Mesodermal cell (in vitro differentiated cells): ENCODE measurements at regions not wholly inside any gene's neighbourhood (a gene's known extent, or its start where the extent isn't known, plus 50 kb on each side); places are given as distances from the start of the nearest gene placed in this dataset.

Experiments used
- H3K27ac ChIP-seq: 2 replicates; pipeline ENCODE4 v1.7.0; 2013; ENCODE audit warnings: mild to moderate bottlenecking, low read depth, low read length, moderate library complexity; ENCODE audit not compliant: severe bottlenecking
- H3K36me3 ChIP-seq: 2 replicates; pipeline ENCODE4 v1.7.1; 2013; ENCODE audit warnings: mild to moderate bottlenecking, low read length, moderate library complexity; ENCODE audit not compliant: control insufficient read depth, insufficient read depth
- H3K4me1 ChIP-seq: one replicate; pipeline ENCODE4 v1.7.1; 2013; ENCODE audit warnings: mild to moderate bottlenecking, low read length; ENCODE audit not compliant: insufficient read depth, control insufficient read depth, poor library complexity, severe bottlenecking
- H3K4me3 ChIP-seq: 2 replicates; pipeline ENCODE4 v1.7.0; 2013; ENCODE audit warnings: low read length, control low read depth, mild to moderate bottlenecking; ENCODE audit not compliant: insufficient read depth, poor library complexity, severe bottlenecking; ENCODE audit errors: extremely low read depth
- H3K9me3 ChIP-seq: 2 replicates; pipeline ENCODE4 v1.7.1; 2013; ENCODE audit warnings: mild to moderate bottlenecking, low read length, moderate library complexity; ENCODE audit not compliant: control insufficient read depth
- WGBS, 2 experiments: methylation state at CpG; one replicate each; pipeline ENCODE4 v1.1.5; 2013; ENCODE audit warnings: missing lambda C conversion rate in 2 of 2; ENCODE audit not compliant: insufficient coverage in 2 of 2; 5-methylcytosine and 5-hydroxymethylcytosine counted together

GRCh38 chr18:70641156-70641775, 352.4 kb downstream of the SOCS6 start:
- H3K4me1 ChIP-seq, result no peaks in the 10 kb centered on the region
- WGBS, 2 experiments, result 50 to 51% methylated on average over 1 to 5 of the region's 6 CpGs

DNA sequence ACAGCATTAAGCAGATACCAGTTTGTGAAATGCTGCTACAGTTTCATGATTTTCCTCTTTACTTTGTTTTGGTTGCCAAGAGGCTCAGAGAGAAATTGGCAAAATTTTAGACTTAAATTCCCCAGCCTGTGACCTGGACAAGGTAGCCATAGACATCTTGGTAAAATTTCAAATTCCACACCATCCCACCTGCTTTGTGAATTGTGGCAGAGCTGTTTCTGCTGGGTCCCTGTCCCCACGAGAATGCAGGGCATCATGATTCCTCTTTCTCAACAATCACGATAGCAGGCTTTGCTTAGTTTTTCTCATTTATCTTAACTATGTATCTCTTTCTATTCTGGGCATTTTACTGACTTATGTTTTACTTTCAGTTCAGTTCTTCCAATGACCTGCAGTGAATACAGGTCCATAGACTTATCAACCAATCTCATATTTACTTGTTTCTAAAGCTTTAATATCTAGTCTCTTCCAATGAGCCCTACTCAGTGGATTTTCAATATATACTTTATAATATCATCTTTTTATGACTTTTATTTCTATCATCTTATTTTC, 351.6 kb downstream of the SOCS6 start:
- Histone ChIP-seq H3K36me3 (no peaks in the 10 kb centered on the region), H3K4me1 (no peaks in the 10 kb centered on the region), H3K27ac (no peak overlapping the region), H3K4me3 (no peak overlapping the region), H3K9me3 (peaks cover 32% of the 10 kb centered on the region)
- 50 to 89% methylated on average over 1 of the region's 2 CpGs for WGBS, 2 experiments

More at GRCh38 chr18:70641156-70641775, 352.4 kb downstream of the SOCS6 start:
- Histone ChIP-seq H3K9me3 (peaks cover 32% of the 10 kb centered on the region), H3K36me3 (no peaks in the 10 kb centered on the region), H3K4me3 (no peak overlapping the region), H3K27ac (no peak overlapping the region)

DNA sequence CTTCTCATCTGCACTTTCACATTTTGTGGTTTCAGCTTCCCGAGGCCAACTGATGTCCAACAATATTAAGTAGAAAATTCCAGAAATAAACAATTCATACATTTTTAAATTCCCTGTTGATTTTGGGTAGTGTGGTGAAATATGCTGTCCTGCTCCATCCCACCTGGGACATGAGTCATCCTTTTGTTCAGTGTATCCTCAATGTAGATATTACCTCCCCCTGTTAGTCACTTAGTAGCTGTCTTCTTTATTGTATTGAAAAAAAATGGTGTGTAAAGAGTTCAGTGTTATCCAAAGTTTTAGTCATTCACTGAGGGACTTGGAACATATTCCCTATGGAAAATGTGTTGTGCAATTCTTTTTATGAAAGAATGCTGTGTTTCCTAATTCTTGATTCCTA, 348.1 kb downstream of the SOCS6 start:
- Histone ChIP-seq H3K36me3 (no peaks in the 10 kb centered on the region), H3K4me3 (no peak overlapping the region), H3K4me1 (no peaks in the 10 kb centered on the region), H3K27ac (no peak overlapping the region), H3K9me3 (peaks cover 26% of the 10 kb centered on the region)
- WGBS, 2 experiments, result no CpG with 5 or more reads among the region's 1 CpG

- peaks cover 19% of the 10 kb centered on the region for H3K9me3 ChIP-seq
- H3K4me3 ChIP-seq, result no peak overlapping the region
- WGBS, 2 experiments, result no CpG with 5 or more reads among the region's 3 CpGs
- no peaks in the 10 kb centered on the region for H3K4me1 ChIP-seq
- H3K27ac ChIP-seq, result no peak overlapping the region
- no peaks in the 10 kb centered on the region for H3K36me3 ChIP-seq
These were observed 345.8 kb downstream of the SOCS6 start for GRCh38 chr18:70634576-70635147.

DNA sequence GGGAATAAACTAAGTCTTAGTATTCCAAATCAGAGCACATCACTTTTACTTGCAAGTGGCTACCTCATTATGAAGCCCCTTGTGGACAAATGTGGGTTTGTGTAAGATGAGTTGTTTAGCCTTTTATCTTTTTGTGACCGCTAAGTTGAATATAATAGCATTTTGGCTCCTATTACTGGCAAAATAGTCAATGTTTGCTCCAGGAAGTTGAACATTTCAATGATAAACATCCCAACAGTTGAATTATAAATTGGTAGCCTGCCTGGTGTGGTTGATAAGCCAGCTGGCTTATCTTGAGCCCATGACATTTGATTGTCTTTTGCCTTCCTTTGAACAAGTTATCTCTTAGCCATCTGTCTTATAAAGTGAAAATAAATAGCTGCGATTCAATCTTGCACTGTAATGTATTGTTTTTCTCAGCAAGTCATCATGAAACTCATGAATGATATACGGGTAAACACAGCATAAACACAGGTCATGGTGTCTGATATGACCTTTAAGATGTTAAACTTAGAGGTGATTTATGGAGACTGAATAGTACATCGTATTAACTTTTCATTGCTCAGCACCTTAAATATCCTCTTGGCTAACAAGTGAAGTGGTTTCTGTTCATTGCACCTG, 338.4 kb downstream of the SOCS6 start:
- Histone ChIP-seq H3K9me3 (peaks cover 24% of the 10 kb centered on the region), H3K27ac (no peak overlapping the region), H3K36me3 (no peaks in the 10 kb centered on the region), H3K4me1 (no peaks in the 10 kb centered on the region), H3K4me3 (no peak overlapping the region)
- WGBS, 2 experiments, result 67 to 80% methylated on average over 1 of the region's 4 CpGs

DNA sequence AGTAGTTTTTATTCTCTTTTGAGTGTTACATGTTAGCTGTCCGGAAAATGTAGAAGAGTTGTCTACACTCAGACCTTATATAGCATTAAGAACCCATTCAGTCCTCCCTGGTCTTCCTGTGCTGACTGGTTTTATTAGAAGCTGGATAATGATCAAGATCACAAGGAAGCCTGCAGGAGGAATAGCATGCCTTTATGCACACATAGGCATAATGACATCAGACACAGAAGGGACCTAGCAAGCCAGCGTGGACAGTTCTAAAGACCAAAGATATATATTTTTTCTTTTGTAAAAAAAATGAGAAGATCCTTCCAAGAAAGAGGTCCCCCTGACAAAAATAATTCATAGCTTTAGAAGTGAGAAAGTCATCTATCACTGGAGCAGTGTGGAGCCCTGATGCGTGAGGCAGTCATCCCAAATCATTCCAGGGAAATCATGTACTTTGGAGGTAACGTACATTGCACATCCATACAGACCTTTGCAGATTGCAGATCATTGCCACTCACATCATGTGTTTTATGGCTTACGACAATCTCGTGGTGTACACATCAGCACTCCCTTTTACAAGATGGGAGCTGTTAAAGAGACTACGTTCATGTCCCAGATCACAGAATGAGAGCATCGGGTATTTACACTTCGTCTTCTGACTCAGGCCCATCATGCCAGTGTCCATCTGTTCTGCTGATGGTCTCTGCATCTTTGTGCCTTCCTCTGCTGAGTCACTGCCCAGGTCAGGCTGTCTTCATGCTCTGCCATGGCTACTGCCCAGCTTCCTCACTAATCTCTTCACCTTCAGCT, 334.0 kb downstream of the SOCS6 start:
- H3K4me1 ChIP-seq, result no peaks in the 10 kb centered on the region
- no peak overlapping the region for H3K27ac ChIP-seq
- peaks cover 23% of the 10 kb centered on the region for H3K9me3 ChIP-seq
- H3K4me3 ChIP-seq, result no peak overlapping the region
- WGBS, 2 experiments, result 74 to 87% methylated on average over 5 to 7 of the region's 9 CpGs
- H3K36me3 ChIP-seq, result no peaks in the 10 kb centered on the region

DNA sequence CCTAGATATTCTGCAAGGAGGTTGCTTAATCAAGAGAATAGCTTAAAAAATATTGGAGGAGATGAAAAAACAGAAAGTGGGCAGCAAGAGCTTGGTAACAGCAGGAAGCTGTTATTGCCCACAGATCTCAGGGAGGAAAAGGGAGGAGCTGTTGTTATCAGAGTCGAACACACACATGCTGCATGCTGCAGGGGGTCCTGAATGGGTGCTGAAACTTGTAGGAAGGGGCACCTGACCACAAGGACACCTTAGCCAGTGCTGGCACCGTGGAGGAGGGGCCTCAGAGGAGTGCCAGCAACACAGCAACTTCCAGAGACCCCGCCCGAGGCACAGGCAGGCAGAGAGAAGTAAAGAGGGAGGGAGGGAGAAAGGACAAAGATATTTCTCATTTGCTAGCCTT, 332.9 kb downstream of the SOCS6 start:
- 14 to 45% methylated on average over 2 to 3 of the region's 4 CpGs for WGBS, 2 experiments
- Histone ChIP-seq H3K4me1 (no peaks in the 10 kb centered on the region), H3K27ac (no peak overlapping the region)

DNA sequence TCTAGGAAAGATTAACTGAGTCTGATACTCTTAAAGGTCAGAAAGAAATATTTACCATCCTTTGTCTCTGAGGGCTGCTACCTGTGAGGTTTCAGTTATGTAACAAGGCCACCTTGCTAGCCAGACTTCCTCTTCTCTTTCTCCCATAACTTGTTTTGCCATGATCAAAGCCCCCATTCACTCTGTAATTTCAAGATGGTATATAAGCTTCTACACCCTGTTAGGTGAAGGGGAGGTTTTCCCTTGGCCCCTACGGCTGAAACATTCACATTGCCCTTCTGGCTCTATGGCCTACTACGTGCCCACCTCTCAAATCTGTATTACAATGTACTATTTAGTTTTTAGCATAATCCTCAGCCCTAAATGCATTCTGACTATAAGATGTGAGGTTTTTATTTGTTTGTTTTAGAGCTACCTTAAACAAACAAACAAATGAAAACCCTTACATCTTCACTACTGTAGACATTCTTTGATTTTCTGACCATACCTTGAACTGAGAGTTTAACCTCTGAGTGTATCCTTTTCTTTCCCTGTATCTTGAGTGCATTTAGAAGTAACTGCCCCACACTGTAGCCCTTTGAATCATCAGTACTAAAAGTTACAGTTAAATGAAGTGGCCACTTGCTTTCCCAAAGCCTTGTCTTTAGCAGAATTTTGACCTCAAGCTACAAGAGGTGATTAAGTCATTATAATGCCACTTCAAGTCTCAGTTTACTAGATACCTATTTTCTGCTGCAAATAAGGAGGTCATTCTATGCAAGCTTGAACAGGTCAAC, 332.2 kb downstream of the SOCS6 start:
- H3K4me1 ChIP-seq, result no peaks in the 10 kb centered on the region
- peaks cover 24% of the 10 kb centered on the region for H3K9me3 ChIP-seq
- no peak overlapping the region for H3K27ac ChIP-seq
- H3K36me3 ChIP-seq, result no peaks in the 10 kb centered on the region
- no CpG with 5 or more reads among the region's 2 CpGs for WGBS, 2 experiments
- no peak overlapping the region for H3K4me3 ChIP-seq

More for the DNA sequence above, 332.9 kb downstream of the SOCS6 start:
- H3K36me3 ChIP-seq, result no peaks in the 10 kb centered on the region
- no peak overlapping the region for H3K4me3 ChIP-seq
- peaks cover 21% of the 10 kb centered on the region for H3K9me3 ChIP-seq

DNA sequence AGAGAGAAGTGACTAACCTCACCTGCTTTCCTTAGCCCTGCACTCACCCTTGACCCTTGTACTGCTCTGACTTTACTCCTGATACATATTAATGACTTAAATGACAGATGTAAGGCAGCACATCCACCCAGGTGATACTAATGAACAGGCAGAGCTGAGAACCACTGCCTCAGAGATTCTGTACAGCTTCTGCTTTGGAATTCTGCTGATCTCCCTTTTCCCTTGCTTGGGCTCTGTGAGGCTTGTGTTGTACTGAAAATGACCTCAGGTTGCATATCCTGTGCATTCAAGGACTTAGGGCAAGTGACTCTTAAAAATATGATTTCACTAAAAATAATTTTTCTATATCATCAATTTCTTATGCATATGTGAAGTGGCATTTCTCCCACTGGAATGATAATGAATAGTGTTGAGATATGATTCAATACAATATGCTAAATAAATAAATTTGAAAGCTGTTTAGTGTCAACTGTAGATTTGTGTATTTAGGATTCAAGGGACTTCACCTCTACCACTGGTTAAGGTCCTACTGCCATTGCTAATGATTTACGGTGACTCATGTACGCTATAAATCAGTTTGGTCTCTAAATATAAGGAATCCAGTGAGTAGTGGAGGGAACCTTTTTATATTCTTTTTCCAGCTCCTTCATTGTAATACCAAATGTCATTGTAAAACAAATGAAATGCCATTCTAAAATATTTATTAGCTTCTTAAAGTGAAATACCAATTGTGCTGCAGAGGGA, 328.3 kb downstream of the SOCS6 start:
- H3K9me3 ChIP-seq, result peaks cover 27% of the 10 kb centered on the region
- H3K4me1 ChIP-seq, result no peaks in the 10 kb centered on the region
- H3K36me3 ChIP-seq, result no peaks in the 10 kb centered on the region
- no peak overlapping the region for H3K4me3 ChIP-seq
- no CpG with 5 or more reads among the region's 2 CpGs for WGBS, 2 experiments
- no peak overlapping the region for H3K27ac ChIP-seq
